ENCODE measurements at regions not wholly inside any gene's neighbourhood (a gene's known extent, or its start where the extent isn't known, plus 50 kb on each side); places are given as distances from the start of the nearest gene placed in this dataset.
"Not testable (repeated sequence)": the region's sequence is repeated elsewhere in the genome, so short reads cannot be mapped to it uniquely, and the experiment has no call there.

- not testable (repeated sequence) for H3K14ac ChIP-seq (ENCODE audit: low read length)
Observed at GRCh38 chr3:20370273-20371063, 184.5 kb upstream of the SGO1 start.

GRCh38 chr3:20361000-20361399, 175.0 kb upstream of the SGO1 start:
- no peak overlapping the region for H3K9ac ChIP-seq (ENCODE audit: low read length)
- no peak overlapping the region for H4K91ac ChIP-seq (ENCODE audit: low read depth, low read length)
- H3K79me2 ChIP-seq (ENCODE audit: control insufficient read depth, insufficient read depth, low read length, poor library complexity): no peaks in the 10 kb centered on the region
- no CpG with 5 or more reads among the region's 3 CpGs for WGBS (ENCODE audit: extremely low coverage, insufficient coverage, insufficient read length)
- no peak overlapping the region for H2BK5ac ChIP-seq (ENCODE audit: low read depth, low read length, poor library complexity)
- H3K14ac ChIP-seq (ENCODE audit: low read length): no peak overlapping the region
- H2AFZ ChIP-seq (ENCODE audit: insufficient read depth, low read length, poor library complexity): no peak overlapping the region
- H3K23ac ChIP-seq (ENCODE audit: low read length): no peak overlapping the region
- H4K8ac ChIP-seq (ENCODE audit: low read depth, low read length): no peak overlapping the region
- no peaks in the 10 kb centered on the region for H3K9me3 ChIP-seq (ENCODE audit: insufficient read depth, low read depth, low read length)
- H3K79me1 ChIP-seq (ENCODE audit: low read length): no peaks in the 10 kb centered on the region
- no peak for DNase-seq
- no peaks in the 10 kb centered on the region for H3K27me3 ChIP-seq (ENCODE audit: insufficient read depth, low read length)
- no peak overlapping the region for H3K27ac ChIP-seq (ENCODE audit: low read depth, low read length)
- no peak overlapping the region for H4K12ac ChIP-seq (ENCODE audit: low read depth, low read length)
- no peak overlapping the region for H2AK5ac ChIP-seq (ENCODE audit: low read length)
- no peak overlapping the region for H3K4me3 ChIP-seq (ENCODE audit: low read depth, low read length)
- H3K36me3 ChIP-seq (ENCODE audit: control insufficient read depth in 1 of 2, insufficient read depth in 2 of 2, low read length in 2 of 2): no peaks in the 10 kb centered on the region
- H3K4ac ChIP-seq (ENCODE audit: low read depth, low read length): no peak overlapping the region
- H3K18ac ChIP-seq (ENCODE audit: low read length): no peak overlapping the region
- no peak overlapping the region for H2BK12ac ChIP-seq (ENCODE audit: low read length)
- no peak overlapping the region for H2BK120ac ChIP-seq (ENCODE audit: insufficient read depth, low read length, poor library complexity)
- no peak overlapping the region for H3K4me2 ChIP-seq (ENCODE audit: low read length)
- H3K4me1 ChIP-seq (ENCODE audit: control insufficient read depth in 1 of 2, insufficient read depth in 2 of 2, low read length in 2 of 2): no peaks in the 10 kb centered on the region

More at GRCh38 chr3:20370273-20371063, 184.5 kb upstream of the SGO1 start:
- not testable (repeated sequence) for H3K79me1 ChIP-seq (ENCODE audit: low read length); H3K4me2 ChIP-seq (ENCODE audit: low read length); H3K4me1 ChIP-seq (ENCODE audit: control insufficient read depth in 1 of 2, insufficient read depth in 2 of 2, low read length in 2 of 2); H2AFZ ChIP-seq (ENCODE audit: insufficient read depth, low read length, poor library complexity); H3K9ac ChIP-seq (ENCODE audit: low read length); H4K8ac ChIP-seq (ENCODE audit: low read depth, low read length); H2BK5ac ChIP-seq (ENCODE audit: low read depth, low read length, poor library complexity); H3K9me3 ChIP-seq (ENCODE audit: insufficient read depth, low read depth, low read length); H3K36me3 ChIP-seq (ENCODE audit: control insufficient read depth in 1 of 2, insufficient read depth in 2 of 2, low read length in 2 of 2); H2BK120ac ChIP-seq (ENCODE audit: insufficient read depth, low read length, poor library complexity); H3K27ac ChIP-seq (ENCODE audit: low read depth, low read length); H3K4me3 ChIP-seq (ENCODE audit: low read depth, low read length); H4K91ac ChIP-seq (ENCODE audit: low read depth, low read length); H2AK5ac ChIP-seq (ENCODE audit: low read length); H3K4ac ChIP-seq (ENCODE audit: low read depth, low read length); H3K27me3 ChIP-seq (ENCODE audit: insufficient read depth, low read length); DNase-seq; H3K23ac ChIP-seq (ENCODE audit: low read length); H4K12ac ChIP-seq (ENCODE audit: low read depth, low read length); H3K79me2 ChIP-seq (ENCODE audit: control insufficient read depth, insufficient read depth, low read length, poor library complexity); H2BK12ac ChIP-seq (ENCODE audit: low read length); H3K18ac ChIP-seq (ENCODE audit: low read length)
- WGBS (ENCODE audit: extremely low coverage, insufficient coverage, insufficient read length): no CpG with 5 or more reads among the region's 23 CpGs

- Histone ChIP-seq H3K27me3 (ENCODE audit: insufficient read depth, low read length) (no peaks in the 10 kb centered on the region), H3K18ac (ENCODE audit: low read length) (no peak overlapping the region), H3K9me3 (ENCODE audit: insufficient read depth, low read depth, low read length) (no peaks in the 10 kb centered on the region), H4K8ac (ENCODE audit: low read depth, low read length) (no peak overlapping the region), H3K4ac (ENCODE audit: low read depth, low read length) (no peak overlapping the region), H3K23ac (ENCODE audit: low read length) (no peak overlapping the region), H3K4me2 (ENCODE audit: low read length) (no peak overlapping the region), H2BK12ac (ENCODE audit: low read length) (no peak overlapping the region), H3K79me2 (ENCODE audit: control insufficient read depth, insufficient read depth, low read length, poor library complexity) (no peaks in the 10 kb centered on the region), H3K4me1 (ENCODE audit: control insufficient read depth in 1 of 2, insufficient read depth in 2 of 2, low read length in 2 of 2) (no peaks in the 10 kb centered on the region), H2AFZ (ENCODE audit: insufficient read depth, low read length, poor library complexity) (no peak overlapping the region), H3K9ac (ENCODE audit: low read length) (no peak overlapping the region), H2AK5ac (ENCODE audit: low read length) (no peak overlapping the region), H3K14ac (ENCODE audit: low read length) (no peak overlapping the region), H2BK5ac (ENCODE audit: low read depth, low read length, poor library complexity) (no peak overlapping the region), H3K27ac (ENCODE audit: low read depth, low read length) (no peak overlapping the region), H3K4me3 (ENCODE audit: low read depth, low read length) (no peak overlapping the region), H4K12ac (ENCODE audit: low read depth, low read length) (no peak overlapping the region), H2BK120ac (ENCODE audit: insufficient read depth, low read length, poor library complexity) (no peak overlapping the region), H3K79me1 (ENCODE audit: low read length) (no peaks in the 10 kb centered on the region), H3K36me3 (ENCODE audit: control insufficient read depth in 1 of 2, insufficient read depth in 2 of 2, low read length in 2 of 2) (no peaks in the 10 kb centered on the region), H4K91ac (ENCODE audit: low read depth, low read length) (no peak overlapping the region)
- DNase-seq: peak in 1 of 2 donors; percentile 62
- WGBS (ENCODE audit: extremely low coverage, insufficient coverage, insufficient read length): no CpG with 5 or more reads among the region's 1 CpG
Observed at GRCh38 chr3:20353286-20353685, 167.3 kb upstream of the SGO1 start.

GRCh38 chr3:20352546-20353179, 166.7 kb upstream of the SGO1 start:
- Histone ChIP-seq H3K27me3 (ENCODE audit: insufficient read depth, low read length) (no peaks in the 10 kb centered on the region), H3K4me3 (ENCODE audit: low read depth, low read length) (no peak overlapping the region), H2BK120ac (ENCODE audit: insufficient read depth, low read length, poor library complexity) (no peak overlapping the region), H2BK5ac (ENCODE audit: low read depth, low read length, poor library complexity) (no peak overlapping the region), H4K91ac (ENCODE audit: low read depth, low read length) (no peak overlapping the region), H4K8ac (ENCODE audit: low read depth, low read length) (no peak overlapping the region), H3K79me1 (ENCODE audit: low read length) (no peaks in the 10 kb centered on the region), H3K23ac (ENCODE audit: low read length) (no peak overlapping the region), H2AK5ac (ENCODE audit: low read length) (no peak overlapping the region), H2AFZ (ENCODE audit: insufficient read depth, low read length, poor library complexity) (no peak overlapping the region), H3K18ac (ENCODE audit: low read length) (no peak overlapping the region), H3K79me2 (ENCODE audit: control insufficient read depth, insufficient read depth, low read length, poor library complexity) (no peaks in the 10 kb centered on the region), H3K4me2 (ENCODE audit: low read length) (no peak overlapping the region), H2BK12ac (ENCODE audit: low read length) (no peak overlapping the region), H4K12ac (ENCODE audit: low read depth, low read length) (no peak overlapping the region), H3K4ac (ENCODE audit: low read depth, low read length) (no peak overlapping the region), H3K4me1 (ENCODE audit: control insufficient read depth in 1 of 2, insufficient read depth in 2 of 2, low read length in 2 of 2) (no peaks in the 10 kb centered on the region), H3K14ac (ENCODE audit: low read length) (no peak overlapping the region), H3K9me3 (ENCODE audit: insufficient read depth, low read depth, low read length) (no peaks in the 10 kb centered on the region), H3K36me3 (ENCODE audit: control insufficient read depth in 1 of 2, insufficient read depth in 2 of 2, low read length in 2 of 2) (no peaks in the 10 kb centered on the region), H3K27ac (ENCODE audit: low read depth, low read length) (no peak overlapping the region), H3K9ac (ENCODE audit: low read length) (no peak overlapping the region)
- DNase-seq: peak; percentile 84 to 92
- WGBS (ENCODE audit: extremely low coverage, insufficient coverage, insufficient read length): no CpG with 5 or more reads among the region's 3 CpGs

Data from trophoblast cell (in vitro differentiated cells and primary cell).